WTC11 (cell line): ENCODE measurements at regions not wholly inside any gene's neighbourhood (a gene's known extent, or its start where the extent isn't known, plus 50 kb on each side); places are given as distances from the start of the nearest gene placed in this dataset.
A peak's percentile ranks its signal among the peaks of the same experiment; 100 is the strongest.

ENCODE experiments used
- ATAC-seq: fragments of 200-7000 bp; cut with Tn5 transposase; 2 replicates; pipeline ENCODE4 v1.10.0; 2021; ENCODE audit warnings: mild to moderate bottlenecking, moderate library complexity
- CTCF ChIA-PET: fragments of 300-600 bp; sonication (Branson Sonifier 250); formaldehyde crosslinking; loops from one replicate; lab custom pipeline; 2021; ENCODE audit warnings: antibody characterized with exemption; lab: Charles Lee
- POLR2A ChIA-PET: fragments of 350-600 bp; sonication (Branson Sonifier 250); formaldehyde crosslinking; loops from one replicate; lab custom pipeline; 2021; ENCODE audit warnings: antibody characterized with exemption; lab: Charles Lee
- DNase-seq: peaks from one replicate; pipeline ENCODE4 v3.0.0; 2021; ENCODE audit warnings: low spot score
- H3K27ac Mint-ChIP-seq: 2 replicates; pipeline ENCODE4 v1.8.0; 2021; ENCODE audit warnings: mixed read lengths
- H3K27me3 Mint-ChIP-seq: 2 replicates; pipeline ENCODE4 v1.8.0; 2021; ENCODE audit warnings: low read depth, mild to moderate bottlenecking, moderate library complexity, mixed read lengths
- H3K36me3 Mint-ChIP-seq: 2 replicates; pipeline ENCODE4 v1.8.0; 2021; ENCODE audit warnings: mixed read lengths
- H3K4me1 Mint-ChIP-seq: 2 replicates; pipeline ENCODE4 v1.8.0; 2022; ENCODE audit warnings: mixed read lengths
- H3K4me3 Mint-ChIP-seq: 2 replicates; pipeline ENCODE4 v1.8.0; 2021; ENCODE audit warnings: mild to moderate bottlenecking, moderate library complexity, mixed read lengths
- H3K9me3 Mint-ChIP-seq: 2 replicates; pipeline ENCODE4 v1.8.0; 2021; ENCODE audit warnings: mixed read lengths
- CREB1 ChIP-seq: sonication (generic); formaldehyde crosslinking; IDR thresholded peaks from 2 replicates; pipeline ENCODE4 v1.8.0; 2023; ENCODE audit warnings: mild to moderate bottlenecking, missing genetic modification reagents
- IRF2 ChIP-seq: sonication (generic); formaldehyde crosslinking; IDR thresholded peaks from 2 replicates; pipeline ENCODE4 v1.8.0; 2022; ENCODE audit warnings: low read depth, missing genetic modification reagents, borderline replicate concordance
- NFE2L1 ChIP-seq: sonication (generic); formaldehyde crosslinking; IDR thresholded peaks from 2 replicates; pipeline ENCODE4 v1.8.1; 2023; ENCODE audit warnings: missing genetic modification reagents
- NR1H2 ChIP-seq: sonication (generic); formaldehyde crosslinking; IDR thresholded peaks from 2 replicates; pipeline ENCODE4 v1.9.0; 2021; ENCODE audit warnings: mild to moderate bottlenecking, moderate library complexity, missing genetic modification reagents
- NR2C2 ChIP-seq: sonication (generic); formaldehyde crosslinking; IDR thresholded peaks from 2 replicates; pipeline ENCODE4 v1.8.0; 2022; ENCODE audit warnings: mild to moderate bottlenecking, missing genetic modification reagents
- RORB ChIP-seq: fragments of 250-450 bp; sonication (Bioruptor Pico); IDR thresholded peaks from 2 replicates; pipeline ENCODE4 v1.9.0; 2021; ENCODE audit warnings: mild to moderate bottlenecking
- SMAD3 ChIP-seq: sonication (generic); formaldehyde crosslinking; IDR thresholded peaks from 2 replicates; pipeline ENCODE4 v1.8.0; 2022; ENCODE audit warnings: missing genetic modification reagents, mild to moderate bottlenecking, borderline replicate concordance
- SOX15 ChIP-seq: fragments of 250-450 bp; sonication (Bioruptor Pico); IDR thresholded peaks from 2 replicates; pipeline ENCODE4 v1.9.0; 2021; ENCODE audit warnings: mild to moderate bottlenecking
- SP1 ChIP-seq: sonication (generic); formaldehyde crosslinking; conservative IDR thresholded peaks from 2 replicates; pipeline ENCODE4 v1.8.1; 2022; ENCODE audit warnings: missing genetic modification reagents
- ZNF317 ChIP-seq: sonication (generic); formaldehyde crosslinking; IDR thresholded peaks from 2 replicates; pipeline ENCODE4 v1.8.1; 2023; ENCODE audit warnings: low read depth, mild to moderate bottlenecking, moderate library complexity, missing genetic modification reagents, borderline replicate concordance
- TF ChIP-seq, protein P1 (sequence below): sonication (generic); formaldehyde crosslinking; IDR thresholded peaks from 2 replicates; pipeline ENCODE4 v1.8.0; 2022; ENCODE audit warnings: missing genetic modification reagents
- TF ChIP-seq, protein P2 (sequence below): fragments of 200-600 bp; IDR thresholded peaks from 2 replicates; pipeline ENCODE4 v1.8.0; 2022; ENCODE audit warnings: antibody characterized with exemption
- TF ChIP-seq, protein P3 (sequence below): sonication (generic); formaldehyde crosslinking; IDR thresholded peaks from 2 replicates; pipeline ENCODE4 v1.8.1; 2023; ENCODE audit warnings: mild to moderate bottlenecking, moderate library complexity, missing genetic modification reagents
- TF ChIP-seq, protein P4 (sequence below): fragments of 250-450 bp; sonication (Bioruptor Pico); IDR thresholded peaks from 2 replicates; pipeline ENCODE4 v1.9.0; 2021; ENCODE audit warnings: mild to moderate bottlenecking, borderline replicate concordance

DNA sequence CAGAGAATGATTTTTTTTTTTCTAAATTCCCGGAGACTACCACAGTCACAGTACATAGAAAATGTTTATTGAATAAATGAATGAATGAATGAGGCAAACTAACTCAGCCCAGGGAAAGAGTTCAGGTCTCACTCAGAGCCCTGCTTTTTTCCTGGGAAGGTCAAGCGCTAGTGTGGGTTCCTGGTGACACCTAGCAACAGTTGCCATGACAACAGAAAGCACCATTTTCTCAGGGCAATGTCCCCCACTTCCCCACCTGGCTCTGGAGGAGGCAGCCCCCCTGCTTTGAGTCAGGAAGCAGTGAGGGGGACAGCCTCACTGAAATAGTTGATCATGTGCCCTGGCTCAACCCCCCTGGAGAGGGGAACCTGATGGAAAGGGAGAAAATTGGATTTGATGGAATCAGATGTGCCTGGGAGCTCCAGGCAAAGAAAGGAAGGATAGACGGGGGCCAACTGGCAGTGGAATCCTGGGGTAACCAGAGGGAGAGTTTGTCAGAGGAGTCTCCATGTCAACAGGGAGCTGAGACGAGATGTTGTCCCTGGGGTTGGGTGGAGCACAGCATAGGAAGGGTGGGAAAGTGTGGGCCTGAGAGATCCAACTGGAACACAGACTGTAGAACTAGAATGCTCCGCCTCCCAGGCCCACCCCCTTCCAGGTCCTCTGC is 242.2 kb upstream of the CCL2 start:
- DNase-seq: no peak
- CTCF ChIA-PET: interaction anchor here (1.5 kb wide), 1 partner anchor 134 kb away, joined by 4 read pairs; no protein-coding TSS in a partner anchor
- Mint-ChIP-seq H3K4me3 (no peak overlapping the region), H3K27me3 (no peaks in the 10 kb centered on the region; the same call in 1 of the 2 replicates), H3K9me3 (peaks cover 6% of the 10 kb centered on the region; the same call in 1 of the 2 replicates), H3K4me1 (peaks cover 15% of the 10 kb centered on the region)
- ATAC-seq: peak; percentile 65; the same call in 1 of the 2 replicates
- TF ChIP-seq SMAD3 (CRISPR knock-in tag) (no peak), SOX15 (CRISPR knock-in tag) (no peak), CREB1 (no peak), NR2C2 (CRISPR knock-in tag) (no peak), SP1 (CRISPR knock-in tag) (no peak), ZNF317 (CRISPR knock-in tag) (no peak)
- TF ChIP-seq, protein P1, sequence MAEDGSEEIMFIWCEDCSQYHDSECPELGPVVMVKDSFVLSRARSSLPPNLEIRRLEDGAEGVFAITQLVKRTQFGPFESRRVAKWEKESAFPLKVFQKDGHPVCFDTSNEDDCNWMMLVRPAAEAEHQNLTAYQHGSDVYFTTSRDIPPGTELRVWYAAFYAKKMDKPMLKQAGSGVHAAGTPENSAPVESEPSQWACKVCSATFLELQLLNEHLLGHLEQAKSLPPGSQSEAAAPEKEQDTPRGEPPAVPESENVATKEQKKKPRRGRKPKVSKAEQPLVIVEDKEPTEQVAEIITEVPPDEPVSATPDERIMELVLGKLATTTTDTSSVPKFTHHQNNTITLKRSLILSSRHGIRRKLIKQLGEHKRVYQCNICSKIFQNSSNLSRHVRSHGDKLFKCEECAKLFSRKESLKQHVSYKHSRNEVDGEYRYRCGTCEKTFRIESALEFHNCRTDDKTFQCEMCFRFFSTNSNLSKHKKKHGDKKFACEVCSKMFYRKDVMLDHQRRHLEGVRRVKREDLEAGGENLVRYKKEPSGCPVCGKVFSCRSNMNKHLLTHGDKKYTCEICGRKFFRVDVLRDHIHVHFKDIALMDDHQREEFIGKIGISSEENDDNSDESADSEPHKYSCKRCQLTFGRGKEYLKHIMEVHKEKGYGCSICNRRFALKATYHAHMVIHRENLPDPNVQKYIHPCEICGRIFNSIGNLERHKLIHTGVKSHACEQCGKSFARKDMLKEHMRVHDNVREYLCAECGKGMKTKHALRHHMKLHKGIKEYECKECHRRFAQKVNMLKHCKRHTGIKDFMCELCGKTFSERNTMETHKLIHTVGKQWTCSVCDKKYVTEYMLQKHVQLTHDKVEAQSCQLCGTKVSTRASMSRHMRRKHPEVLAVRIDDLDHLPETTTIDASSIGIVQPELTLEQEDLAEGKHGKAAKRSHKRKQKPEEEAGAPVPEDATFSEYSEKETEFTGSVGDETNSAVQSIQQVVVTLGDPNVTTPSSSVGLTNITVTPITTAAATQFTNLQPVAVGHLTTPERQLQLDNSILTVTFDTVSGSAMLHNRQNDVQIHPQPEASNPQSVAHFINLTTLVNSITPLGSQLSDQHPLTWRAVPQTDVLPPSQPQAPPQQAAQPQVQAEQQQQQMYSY (CRISPR knock-in tag): no peak
- TF ChIP-seq, protein P2, sequence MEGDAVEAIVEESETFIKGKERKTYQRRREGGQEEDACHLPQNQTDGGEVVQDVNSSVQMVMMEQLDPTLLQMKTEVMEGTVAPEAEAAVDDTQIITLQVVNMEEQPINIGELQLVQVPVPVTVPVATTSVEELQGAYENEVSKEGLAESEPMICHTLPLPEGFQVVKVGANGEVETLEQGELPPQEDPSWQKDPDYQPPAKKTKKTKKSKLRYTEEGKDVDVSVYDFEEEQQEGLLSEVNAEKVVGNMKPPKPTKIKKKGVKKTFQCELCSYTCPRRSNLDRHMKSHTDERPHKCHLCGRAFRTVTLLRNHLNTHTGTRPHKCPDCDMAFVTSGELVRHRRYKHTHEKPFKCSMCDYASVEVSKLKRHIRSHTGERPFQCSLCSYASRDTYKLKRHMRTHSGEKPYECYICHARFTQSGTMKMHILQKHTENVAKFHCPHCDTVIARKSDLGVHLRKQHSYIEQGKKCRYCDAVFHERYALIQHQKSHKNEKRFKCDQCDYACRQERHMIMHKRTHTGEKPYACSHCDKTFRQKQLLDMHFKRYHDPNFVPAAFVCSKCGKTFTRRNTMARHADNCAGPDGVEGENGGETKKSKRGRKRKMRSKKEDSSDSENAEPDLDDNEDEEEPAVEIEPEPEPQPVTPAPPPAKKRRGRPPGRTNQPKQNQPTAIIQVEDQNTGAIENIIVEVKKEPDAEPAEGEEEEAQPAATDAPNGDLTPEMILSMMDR: no peak
- TF ChIP-seq, all 79 proteins: peak for 0
- POLR2A ChIA-PET: no interaction called here
- no peaks in the 10 kb centered on the region for H3K36me3 Mint-ChIP-seq
- H3K27ac Mint-ChIP-seq: no peak overlapping the region

DNA sequence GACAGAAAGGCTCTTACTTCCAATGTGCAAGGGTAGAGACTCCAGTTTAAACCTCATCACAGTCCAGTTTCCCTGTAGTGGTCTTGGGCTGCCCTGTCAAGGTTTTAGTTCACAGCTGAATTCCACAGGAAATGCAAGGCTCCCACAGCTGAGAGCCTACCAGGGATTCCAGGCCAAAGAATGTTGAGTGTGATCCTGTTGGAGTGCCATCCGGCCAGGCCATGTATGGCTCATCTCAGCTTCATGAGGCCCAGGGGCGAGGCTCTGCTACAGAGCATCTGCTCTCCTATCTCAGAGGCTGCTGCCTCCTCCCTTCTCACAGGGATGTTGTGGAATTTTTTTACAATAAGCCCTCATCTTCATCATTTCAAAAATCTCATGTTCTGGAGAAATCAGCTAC is 239.8 kb upstream of the CCL2 start:
- H3K4me1 Mint-ChIP-seq: peaks cover 15% of the 10 kb centered on the region
- TF ChIP-seq NFE2L1 (no peak), NR1H2 (CRISPR knock-in tag) (no peak)
- TF ChIP-seq, protein P3, sequence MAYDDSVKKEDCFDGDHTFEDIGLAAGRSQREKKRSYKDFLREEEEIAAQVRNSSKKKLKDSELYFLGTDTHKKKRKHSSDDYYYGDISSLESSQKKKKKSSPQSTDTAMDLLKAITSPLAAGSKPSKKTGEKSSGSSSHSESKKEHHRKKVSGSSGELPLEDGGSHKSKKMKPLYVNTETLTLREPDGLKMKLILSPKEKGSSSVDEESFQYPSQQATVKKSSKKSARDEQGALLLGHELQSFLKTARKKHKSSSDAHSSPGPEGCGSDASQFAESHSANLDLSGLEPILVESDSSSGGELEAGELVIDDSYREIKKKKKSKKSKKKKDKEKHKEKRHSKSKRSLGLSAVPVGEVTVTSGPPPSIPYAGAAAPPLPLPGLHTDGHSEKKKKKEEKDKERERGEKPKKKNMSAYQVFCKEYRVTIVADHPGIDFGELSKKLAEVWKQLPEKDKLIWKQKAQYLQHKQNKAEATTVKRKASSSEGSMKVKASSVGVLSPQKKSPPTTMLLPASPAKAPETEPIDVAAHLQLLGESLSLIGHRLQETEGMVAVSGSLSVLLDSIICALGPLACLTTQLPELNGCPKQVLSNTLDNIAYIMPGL (CRISPR knock-in tag): no peak
- TF ChIP-seq, all 79 proteins: peak for 0
- Mint-ChIP-seq H3K4me3 (no peak overlapping the region), H3K9me3 (peaks cover 8% of the 10 kb centered on the region; the same call in 1 of the 2 replicates), H3K27me3 (no peaks in the 10 kb centered on the region; the same call in 1 of the 2 replicates), H3K27ac (no peak overlapping the region), H3K36me3 (no peaks in the 10 kb centered on the region; the same call in 1 of the 2 replicates)
- CTCF ChIA-PET: no interaction called here
- no peak for DNase-seq
- ATAC-seq: no peak
- POLR2A ChIA-PET: no interaction called here

DNA sequence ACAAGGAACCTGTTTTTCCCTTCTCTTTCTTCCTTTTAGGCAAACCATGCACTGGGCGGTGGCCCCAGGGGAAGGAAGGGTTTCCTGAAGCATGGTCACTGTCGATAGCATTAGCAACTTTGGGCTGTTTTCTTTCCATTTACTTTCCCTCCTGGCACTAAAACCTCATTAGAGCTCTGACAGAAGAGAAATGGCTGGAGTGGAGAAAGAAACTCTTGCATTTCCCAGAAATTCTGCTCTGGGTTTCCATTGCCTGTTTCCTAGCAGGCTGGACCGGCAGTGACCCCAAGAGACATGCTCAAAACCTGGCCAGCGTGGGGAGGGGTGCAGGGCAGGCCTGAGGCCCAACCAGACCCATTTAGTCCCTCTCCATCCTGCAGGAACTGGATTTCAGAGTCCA is 230.7 kb upstream of the CCL2 start:
- Mint-ChIP-seq H3K36me3 (no peaks in the 10 kb centered on the region), H3K27ac (no peak overlapping the region), H3K4me3 (no peak overlapping the region)
- TF ChIP-seq NR2C2 (CRISPR knock-in tag) (no peak), IRF2 (no peak), RORB (CRISPR knock-in tag) (no peak)
- TF ChIP-seq, protein P4, sequence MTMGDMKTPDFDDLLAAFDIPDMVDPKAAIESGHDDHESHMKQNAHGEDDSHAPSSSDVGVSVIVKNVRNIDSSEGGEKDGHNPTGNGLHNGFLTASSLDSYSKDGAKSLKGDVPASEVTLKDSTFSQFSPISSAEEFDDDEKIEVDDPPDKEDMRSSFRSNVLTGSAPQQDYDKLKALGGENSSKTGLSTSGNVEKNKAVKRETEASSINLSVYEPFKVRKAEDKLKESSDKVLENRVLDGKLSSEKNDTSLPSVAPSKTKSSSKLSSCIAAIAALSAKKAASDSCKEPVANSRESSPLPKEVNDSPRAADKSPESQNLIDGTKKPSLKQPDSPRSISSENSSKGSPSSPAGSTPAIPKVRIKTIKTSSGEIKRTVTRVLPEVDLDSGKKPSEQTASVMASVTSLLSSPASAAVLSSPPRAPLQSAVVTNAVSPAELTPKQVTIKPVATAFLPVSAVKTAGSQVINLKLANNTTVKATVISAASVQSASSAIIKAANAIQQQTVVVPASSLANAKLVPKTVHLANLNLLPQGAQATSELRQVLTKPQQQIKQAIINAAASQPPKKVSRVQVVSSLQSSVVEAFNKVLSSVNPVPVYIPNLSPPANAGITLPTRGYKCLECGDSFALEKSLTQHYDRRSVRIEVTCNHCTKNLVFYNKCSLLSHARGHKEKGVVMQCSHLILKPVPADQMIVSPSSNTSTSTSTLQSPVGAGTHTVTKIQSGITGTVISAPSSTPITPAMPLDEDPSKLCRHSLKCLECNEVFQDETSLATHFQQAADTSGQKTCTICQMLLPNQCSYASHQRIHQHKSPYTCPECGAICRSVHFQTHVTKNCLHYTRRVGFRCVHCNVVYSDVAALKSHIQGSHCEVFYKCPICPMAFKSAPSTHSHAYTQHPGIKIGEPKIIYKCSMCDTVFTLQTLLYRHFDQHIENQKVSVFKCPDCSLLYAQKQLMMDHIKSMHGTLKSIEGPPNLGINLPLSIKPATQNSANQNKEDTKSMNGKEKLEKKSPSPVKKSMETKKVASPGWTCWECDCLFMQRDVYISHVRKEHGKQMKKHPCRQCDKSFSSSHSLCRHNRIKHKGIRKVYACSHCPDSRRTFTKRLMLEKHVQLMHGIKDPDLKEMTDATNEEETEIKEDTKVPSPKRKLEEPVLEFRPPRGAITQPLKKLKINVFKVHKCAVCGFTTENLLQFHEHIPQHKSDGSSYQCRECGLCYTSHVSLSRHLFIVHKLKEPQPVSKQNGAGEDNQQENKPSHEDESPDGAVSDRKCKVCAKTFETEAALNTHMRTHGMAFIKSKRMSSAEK: no peak
- TF ChIP-seq, all 79 proteins: peak for 0
- CTCF ChIA-PET: no interaction called here
- H3K9me3 Mint-ChIP-seq: 0 out of 2 replicates have a peak, but pooled peaks cover 3% of the 10 kb centered on the region
- DNase-seq: no peak
- ATAC-seq: no peak
- no peaks in the 10 kb centered on the region; the same call in 1 of the 2 replicates for H3K4me1 Mint-ChIP-seq
- POLR2A ChIA-PET: no interaction called here
- H3K27me3 Mint-ChIP-seq: no peaks in the 10 kb centered on the region; the same call in 1 of the 2 replicates
